HCT116 (cell line): ENCODE measurements at regions not wholly inside any gene's neighbourhood (a gene's known extent, or its start where the extent isn't known, plus 50 kb on each side); places are given as distances from the start of the nearest gene placed in this dataset.

Source experiments
- ATAC-seq: fragments of 200-7000 bp; cut with Tn5 transposase; 2 replicates; pipeline ENCODE4 v1.9.1; 2020; ENCODE audit warnings: mild to moderate bottlenecking, moderate library complexity
- BruUV-seq: library from RNA; stranded (reverse); fragments of 400-500 nt; replicated peaks from 2 replicates; lab custom pipeline; 2021; lab: Mats Ljungman, UMichigan
- CTCF ChIA-PET: fragments of 300-600 bp; sonication (Branson Sonifier 250); formaldehyde crosslinking; loops from one replicate; lab custom pipeline; 2021; ENCODE audit warnings: antibody characterized with exemption; lab: Charles Lee
- POLR2A ChIA-PET: fragments of 300-600, 350-600 bp; sonication (Branson Sonifier 250); formaldehyde crosslinking; loops from one replicate; lab custom pipeline; 2021; ENCODE audit warnings: antibody characterized with exemption; lab: Charles Lee
- RAD21 ChIA-PET, 2 experiments: fragments of 300-600 bp; sonication (Branson Sonifier 250); formaldehyde crosslinking; loops; one replicate each; lab custom pipeline; 2023; ENCODE audit warnings: low total read pairs in 2 of 2; ENCODE audit not compliant: uncharacterized antibody in 2 of 2, unreplicated experiment in 2 of 2, low non-redundant PET in 1 of 2; lab: Charles Lee
- DNase-seq: peaks from one replicate; pipeline ENCODE4 v3.0.0-alpha.2; 2010; ENCODE audit warnings: low read depth, low spot score
- H2AFZ ChIP-seq: fragments of 200-600 bp; shearing (Covaris generic), sonication (generic); 2 replicates; pipeline ENCODE4 v1.6.1; 2017; ENCODE audit warnings: low read depth, mixed run types, mixed read lengths, antibody characterized with exemption, low read length; ENCODE audit not compliant: poor library complexity, severe bottlenecking
- H3K27ac ChIP-seq: 2 replicates; pipeline ENCODE4 v1.5.1; 2012; ENCODE audit warnings: low read depth, low read length
- H3K27me3 ChIP-seq: fragments of 200-600 bp; sonication (generic); 2 replicates; pipeline ENCODE4 v1.6.1; 2016; ENCODE audit warnings: mixed run types, low read length, mixed read lengths; ENCODE audit not compliant: insufficient read depth
- H3K36me3 ChIP-seq, 2 experiments: fragments of 200-500 bp in 1 of 2; fragments of 200-600 bp in 1 of 2; sonication (Bioruptor generic) in 1 of 2; sonication (generic) in 1 of 2; 2 replicates each; pipeline versions ENCODE4 v1.5.1 to v1.6.1; 2014 to 2016; ENCODE audit warnings: low read length in 2 of 2, inconsistent platforms in 1 of 2, mixed read lengths in 1 of 2, mixed run types in 1 of 2; ENCODE audit not compliant: insufficient read depth in 2 of 2, control insufficient read depth in 1 of 2
- H3K4me1 ChIP-seq, 2 experiments: fragments of 200-600 bp in 1 of 2; sonication (generic) in 1 of 2; 2 replicates each; pipeline versions ENCODE4 v1.5.1 to v1.6.1; 2012 to 2017; ENCODE audit warnings: low read length in 2 of 2, inconsistent platforms in 1 of 2, mild to moderate bottlenecking in 1 of 2, mixed read lengths in 1 of 2, mixed run types in 1 of 2, moderate library complexity in 1 of 2; ENCODE audit not compliant: insufficient read depth in 2 of 2, control insufficient read depth in 1 of 2
- H3K4me2 ChIP-seq: fragments of 200-600 bp; sonication (generic); 2 replicates; pipeline ENCODE4 v1.6.1; 2017; ENCODE audit warnings: mixed run types, low read length, mixed read lengths
- H3K4me3 ChIP-seq, 2 experiments: fragments of 200-600 bp in 1 of 2; sonication (generic) in 1 of 2; replicated peaks in 1 of 2; 2 replicates each; pipeline ENCODE4 v1.5.1; 2011 to 2016; ENCODE audit warnings: low read length in 2 of 2, control low read depth in 1 of 2, low read depth in 1 of 2, mild to moderate bottlenecking in 1 of 2, mixed read lengths in 1 of 2, mixed run types in 1 of 2
- H3K79me2 ChIP-seq: fragments of 200-600 bp; sonication (generic); 2 replicates; pipeline ENCODE4 v1.6.1; 2017; ENCODE audit warnings: mild to moderate bottlenecking, mixed run types, low read length, moderate library complexity, mixed read lengths; ENCODE audit not compliant: insufficient read depth
- H3K9ac ChIP-seq: fragments of 200-600 bp; sonication (generic); 2 replicates; pipeline ENCODE4 v1.6.1; 2016; ENCODE audit warnings: low read length, mixed read lengths
- H3K9me2 ChIP-seq: fragments of 200-600 bp; sonication (generic), shearing (Covaris generic); 2 replicates; pipeline ENCODE4 v1.6.1; 2017; ENCODE audit warnings: mixed run types, mild to moderate bottlenecking, moderate library complexity; ENCODE audit not compliant: insufficient read depth
- H3K9me3 ChIP-seq, 2 experiments: fragments of 200-500 bp in 1 of 2; fragments of 200-600 bp in 1 of 2; sonication (Bioruptor generic) in 1 of 2; sonication (generic) in 1 of 2; 2 replicates each; pipeline ENCODE4 v1.6.1; 2014 to 2017; ENCODE audit warnings: low read length in 2 of 2, mixed read lengths in 2 of 2, inconsistent platforms in 1 of 2, low read depth in 1 of 2, mild to moderate bottlenecking in 1 of 2, mixed run types in 1 of 2, moderate library complexity in 1 of 2; ENCODE audit not compliant: control insufficient read depth in 1 of 2, insufficient read depth in 1 of 2
- H4K20me1 ChIP-seq: fragments of 200-600 bp; sonication (generic), shearing (Covaris generic); 2 replicates; pipeline ENCODE4 v1.6.1; 2017; ENCODE audit warnings: mixed run types, mild to moderate bottlenecking, moderate library complexity; ENCODE audit not compliant: insufficient read depth
- CTCF ChIP-seq, 3 experiments: fragments of 200-600 bp in 1 of 3; sonication (generic) in 1 of 3; IDR thresholded peaks in 2 of 3; conservative IDR thresholded peaks in 1 of 3; 2 replicates each; pipeline ENCODE4 v1.5.1; 2012 to 2017; ENCODE audit warnings: low read depth in 2 of 3, low read length in 2 of 3, antibody characterized with exemption in 1 of 3, borderline replicate concordance in 1 of 3, control low read depth in 1 of 3, mild to moderate bottlenecking in 1 of 3, mixed read lengths in 1 of 3, mixed run types in 1 of 3, moderate library complexity in 1 of 3; ENCODE audit not compliant: insufficient read depth in 1 of 3
- EZH2phosphoT487 ChIP-seq: fragments of 200-600 bp; IDR thresholded peaks from 2 replicates; pipeline ENCODE4 v1.6.1; 2018; ENCODE audit warnings: antibody characterized with exemption, borderline replicate concordance
- JUND ChIP-seq: IDR thresholded peaks from 2 replicates; pipeline ENCODE4 v1.6.1; 2012
- REST ChIP-seq: IDR thresholded peaks from 2 replicates; pipeline ENCODE4 v1.6.1; 2012; ENCODE audit warnings: low read depth
- intact Hi-C: fragments of 100-400 bp; cut with micrococcal nuclease; formaldehyde crosslinking; loops from 2 replicates; pipeline ENCODE4 v1.10.0; 2022

DNA sequence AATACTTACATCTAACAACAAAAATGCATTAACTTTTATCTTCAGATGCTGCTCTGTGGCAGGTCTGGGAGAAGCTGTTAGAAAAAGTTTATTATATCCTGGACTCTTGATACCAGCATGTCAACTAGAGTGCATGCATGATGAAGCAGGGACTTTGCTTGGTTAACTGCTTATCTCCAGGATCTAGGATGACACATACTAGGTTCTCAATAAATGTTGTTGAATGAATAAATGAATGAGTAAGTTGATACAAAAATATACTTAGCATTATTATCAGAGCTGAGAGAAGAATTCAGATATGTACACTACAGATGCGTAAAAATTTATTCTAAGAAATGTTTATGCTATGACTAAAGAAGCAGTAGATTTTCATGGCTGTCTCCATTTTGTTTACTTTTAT, 304.3 kb downstream of the LTN1 start:
- Histone ChIP-seq H2AFZ (no peak overlapping the region), H3K4me1 (no peaks in the 10 kb centered on the region), H3K4me2 (no peak overlapping the region), H4K20me1 (no peaks in the 10 kb centered on the region), H3K36me3 (no peaks in the 10 kb centered on the region), H3K4me3 (no peak overlapping the region), H3K27me3 (no peaks in the 10 kb centered on the region), H3K9me3 (peaks cover 0 to 5% of the 10 kb centered on the region in 2 experiments; a peak in 1 of 4 replicates), H3K9me2 (no peaks in the 10 kb centered on the region), H3K27ac (no peak overlapping the region), H3K9ac (no peak overlapping the region), H3K79me2 (no peaks in the 10 kb centered on the region)
- RAD21 ChIA-PET: no interaction called here
- no peak for ATAC-seq
- BruUV-seq: no TSS peak
- POLR2A ChIA-PET: no interaction called here
- TF ChIP-seq EZH2phosphoT487 (no peak), CTCF (IDR thresholded peaks at IDR 0.05 in 2 of 3, conservative IDR thresholded peaks at IDR 0.05 in 1 of 3; ENCODE audit: borderline replicate concordance in 1 of 3, insufficient read depth in 1 of 3, low read depth in 2 of 3, low read length in 2 of 3) (no peak), JUND (no peak), REST (no peak)
- DNase-seq: no peak
- CTCF ChIA-PET: no interaction called here
- intact Hi-C loops: no loop called here
